GM18520 (cell line): ENCODE measurements at regions not wholly inside any gene's neighbourhood (a gene's known extent, or its start where the extent isn't known, plus 50 kb on each side); places are given as distances from the start of the nearest gene placed in this dataset.
"Not testable (repeated sequence)": the region's sequence is repeated elsewhere in the genome, so short reads cannot be mapped to it uniquely, and the experiment has no call there.

Experiments
- ATAC-seq: cut with Tn5 transposase; IDR thresholded peaks from one replicate; pipeline ENCODE4 v1.9.1; 2021; ENCODE audit not compliant: unreplicated experiment

GRCh38 chr1:172914501-172915144 lies 136.1 kb downstream of the TNFSF18 start:
- ATAC-seq, result no peak

- ATAC-seq, result no peak
Measured at GRCh38 chr1:172915271-172915670, 135.5 kb downstream of the TNFSF18 start.

- ATAC-seq, result no peak
Measured at GRCh38 chr1:172916116-172916515, 134.6 kb downstream of the TNFSF18 start.

- ATAC-seq, result no peak
Measured at GRCh38 chr1:172917972-172918371, 132.8 kb downstream of the TNFSF18 start.

- ATAC-seq, result no peak
Measured at GRCh38 chr1:172918478-172918877, 132.3 kb downstream of the TNFSF18 start.

GRCh38 chr1:172926070-172926469 lies 124.7 kb downstream of the TNFSF18 start:
- no peak for ATAC-seq

GRCh38 chr1:172928412-172928811 lies 122.3 kb downstream of the TNFSF18 start:
- ATAC-seq, result no peak

- no peak for ATAC-seq
Measured at GRCh38 chr1:172929006-172929405, 121.7 kb downstream of the TNFSF18 start.

- no peak for ATAC-seq
Measured at GRCh38 chr1:172930142-172930541, 120.6 kb downstream of the TNFSF18 start.

- no peak for ATAC-seq
Measured at GRCh38 chr1:172931340-172931739, 119.4 kb downstream of the TNFSF18 start.

GRCh38 chr1:172931761-172932160 lies 119.0 kb downstream of the TNFSF18 start:
- ATAC-seq, result no peak

- no peak for ATAC-seq
Measured at GRCh38 chr1:172932981-172933380, 117.8 kb downstream of the TNFSF18 start.

GRCh38 chr1:172934417-172934762 lies 116.4 kb downstream of the TNFSF18 start:
- no peak for ATAC-seq

- no peak for ATAC-seq
Measured at GRCh38 chr1:172935062-172935592, 115.6 kb downstream of the TNFSF18 start.

- ATAC-seq, result no peak
Measured at GRCh38 chr1:172936088-172936645, 114.6 kb downstream of the TNFSF18 start.

GRCh38 chr1:172938681-172939080 lies 112.1 kb downstream of the TNFSF18 start:
- no peak for ATAC-seq

- ATAC-seq, result no peak
Measured at GRCh38 chr1:172939475-172939874, 111.3 kb downstream of the TNFSF18 start.

GRCh38 chr1:172940174-172940855 lies 110.4 kb downstream of the TNFSF18 start:
- ATAC-seq, result no peak

- no peak for ATAC-seq
Measured at GRCh38 chr1:172941471-172941870, 109.3 kb downstream of the TNFSF18 start.

GRCh38 chr1:172941945-172942344 lies 108.8 kb downstream of the TNFSF18 start:
- ATAC-seq, result no peak

- ATAC-seq, result not testable (repeated sequence)
Measured at GRCh38 chr1:172943138-172943537, 107.6 kb downstream of the TNFSF18 start.

- no peak for ATAC-seq
Measured at GRCh38 chr1:172944931-172945330, 105.8 kb downstream of the TNFSF18 start.
